ENCODE measurements at regions not wholly inside any gene's neighbourhood (a gene's known extent, or its start where the extent isn't known, plus 50 kb on each side); places are given as distances from the start of the nearest gene placed in this dataset.

- no peak for DNase-seq (ENCODE audit: low read depth)
These were observed 382.1 kb downstream of the MN1 start for GRCh38 chr22:27419473-27419872.

GRCh38 chr22:27420195-27420816 lies 381.2 kb downstream of the MN1 start:
- DNase-seq (ENCODE audit: low read depth): no peak

DNA sequence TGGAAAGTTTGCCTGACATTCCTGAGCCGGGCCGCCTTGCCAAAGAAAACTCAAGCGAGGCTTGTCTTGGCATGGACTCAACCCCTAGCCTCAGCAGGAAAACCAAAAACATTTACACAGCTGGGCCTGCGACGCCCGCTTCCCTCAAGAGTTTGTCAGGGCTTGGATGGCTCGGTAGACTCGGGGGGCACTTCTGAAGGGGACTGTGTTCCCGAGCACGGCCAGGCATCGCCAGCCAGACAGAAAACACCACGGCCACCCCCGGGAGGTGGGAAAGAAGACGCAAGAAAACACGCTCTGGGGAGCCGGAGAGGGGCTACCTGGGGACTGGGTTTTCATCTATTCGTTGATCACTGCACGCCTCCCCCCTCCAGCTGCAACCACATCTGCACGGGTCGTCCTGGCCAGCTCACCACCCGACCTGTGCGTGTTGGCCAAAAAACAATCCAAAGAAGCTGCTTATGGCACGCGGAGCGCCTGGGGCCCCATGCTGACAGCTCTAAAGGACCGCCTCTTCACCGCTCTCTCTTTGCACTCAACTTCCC lies 380.7 kb downstream of the MN1 start:
- no peak for DNase-seq (ENCODE audit: low read depth)

DNA sequence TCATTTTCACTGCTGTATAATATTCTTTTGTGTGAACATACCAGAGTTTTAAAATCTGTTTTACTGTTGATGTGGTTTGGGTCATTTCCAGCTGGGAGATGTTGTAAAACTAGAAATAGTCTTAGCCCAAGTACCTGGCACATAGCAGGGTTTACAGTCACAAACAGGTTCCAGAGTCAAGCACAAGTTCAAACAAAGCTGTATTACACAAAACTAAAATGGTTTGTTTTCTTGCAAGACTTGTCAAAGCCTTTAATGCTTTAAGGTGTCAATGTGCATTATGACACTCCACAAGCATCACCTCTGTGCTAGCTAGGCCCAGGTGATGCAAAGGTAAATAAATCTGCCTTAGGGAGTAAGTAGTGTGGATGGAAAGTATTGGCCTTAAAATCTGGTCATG lies 379.1 kb downstream of the MN1 start:
- no peak for DNase-seq (ENCODE audit: low read depth)

DNA sequence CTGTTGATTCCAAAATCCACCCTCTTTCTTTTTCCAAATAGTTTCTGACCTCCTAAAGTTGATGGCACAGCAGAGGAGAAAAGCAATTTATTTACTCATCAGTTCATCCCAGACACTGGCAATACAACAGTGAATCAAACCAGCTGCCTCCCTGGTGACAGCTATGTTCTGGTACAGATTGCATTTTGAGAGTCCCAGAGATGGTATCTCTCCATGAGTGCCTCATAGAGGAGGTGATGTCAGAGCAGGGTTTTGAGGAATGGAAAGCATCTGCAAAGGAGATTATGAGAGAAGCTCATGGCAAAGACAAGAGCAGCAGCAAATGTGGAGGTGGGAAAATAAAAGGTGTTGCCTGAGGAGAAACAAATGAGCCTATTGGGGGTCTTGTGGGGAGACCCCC lies 377.2 kb downstream of the MN1 start:
- no peak for DNase-seq (ENCODE audit: low read depth)

GRCh38 chr22:27429476-27429875 lies 372.1 kb downstream of the MN1 start:
- no peak for DNase-seq (ENCODE audit: low read depth)

DNA sequence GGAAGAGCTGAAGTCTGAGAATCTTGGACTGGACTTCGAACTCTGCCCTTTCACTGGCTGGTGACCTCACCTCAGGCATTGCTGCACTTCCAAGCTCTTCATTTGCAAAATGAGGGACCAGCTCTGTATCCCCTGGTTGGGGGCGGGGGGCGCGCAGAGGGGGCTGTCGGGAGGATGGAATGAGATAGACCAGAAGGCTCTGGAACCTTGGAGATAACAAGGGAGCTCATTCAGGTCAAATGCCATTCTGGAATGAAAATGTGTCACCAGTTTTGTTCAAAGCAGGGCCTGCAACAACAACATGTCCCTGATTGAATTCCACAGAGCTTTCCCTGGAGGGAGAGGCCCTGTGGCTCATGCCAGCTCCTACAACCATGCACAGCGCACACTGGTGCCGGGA lies 370.5 kb downstream of the MN1 start:
- no peak for DNase-seq (ENCODE audit: low read depth)

- no peak for DNase-seq (ENCODE audit: low read depth)
These were observed 369.7 kb downstream of the MN1 start for GRCh38 chr22:27431896-27432295.

DNA sequence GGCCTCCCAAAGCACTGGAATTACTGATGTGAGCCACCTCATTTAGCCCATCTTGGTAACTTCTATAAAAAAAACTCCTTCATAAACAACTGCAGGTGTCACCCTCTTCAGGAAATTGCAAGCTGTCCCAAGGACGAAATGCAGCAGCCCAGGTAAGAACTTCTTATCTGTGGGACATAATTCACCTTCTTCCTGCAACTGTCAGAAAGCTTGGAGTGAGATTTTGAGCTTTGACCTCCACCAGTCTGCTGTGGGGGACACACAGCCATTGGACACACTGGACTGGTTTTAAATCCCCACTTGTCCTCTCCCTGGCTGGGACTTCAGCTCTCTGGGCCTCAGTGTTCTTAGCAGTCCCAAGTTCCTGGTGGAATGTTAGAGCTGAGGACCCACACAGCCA lies 368.5 kb downstream of the MN1 start:
- DNase-seq (ENCODE audit: low read depth): no peak

DNA sequence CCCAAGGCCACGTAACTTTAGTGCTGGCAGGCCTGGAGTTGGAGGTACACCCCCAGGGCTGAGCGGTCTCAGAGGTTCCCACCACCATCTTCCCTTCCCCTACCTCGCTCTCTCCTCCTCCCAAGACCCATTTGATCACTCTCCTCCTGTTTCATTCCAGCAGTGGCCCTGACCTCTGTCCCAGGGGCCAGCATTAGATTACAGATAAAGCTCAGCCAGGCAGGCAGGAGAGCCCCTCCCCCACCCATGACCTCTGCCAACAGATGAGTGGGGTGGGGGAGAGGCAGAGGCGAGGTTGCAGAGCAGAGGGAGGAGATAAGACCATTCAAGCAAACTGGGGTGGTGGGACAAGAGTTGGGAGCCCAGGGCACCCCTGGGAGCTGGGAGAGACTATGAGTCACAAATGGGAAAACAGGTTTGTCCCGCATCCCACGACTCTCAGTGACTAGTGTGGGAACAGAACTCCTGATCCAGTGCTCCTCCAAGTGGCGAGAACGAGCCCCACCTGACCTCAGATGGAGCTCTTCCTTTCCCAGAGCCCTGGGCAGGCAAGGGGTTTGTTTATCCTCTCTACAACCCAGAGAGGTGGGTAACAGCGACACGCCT lies 367.9 kb downstream of the MN1 start:
- DNase-seq (ENCODE audit: low read depth): no peak

GRCh38 chr22:27434898-27435297 lies 366.7 kb downstream of the MN1 start:
- DNase-seq (ENCODE audit: low read depth): no peak

DNA sequence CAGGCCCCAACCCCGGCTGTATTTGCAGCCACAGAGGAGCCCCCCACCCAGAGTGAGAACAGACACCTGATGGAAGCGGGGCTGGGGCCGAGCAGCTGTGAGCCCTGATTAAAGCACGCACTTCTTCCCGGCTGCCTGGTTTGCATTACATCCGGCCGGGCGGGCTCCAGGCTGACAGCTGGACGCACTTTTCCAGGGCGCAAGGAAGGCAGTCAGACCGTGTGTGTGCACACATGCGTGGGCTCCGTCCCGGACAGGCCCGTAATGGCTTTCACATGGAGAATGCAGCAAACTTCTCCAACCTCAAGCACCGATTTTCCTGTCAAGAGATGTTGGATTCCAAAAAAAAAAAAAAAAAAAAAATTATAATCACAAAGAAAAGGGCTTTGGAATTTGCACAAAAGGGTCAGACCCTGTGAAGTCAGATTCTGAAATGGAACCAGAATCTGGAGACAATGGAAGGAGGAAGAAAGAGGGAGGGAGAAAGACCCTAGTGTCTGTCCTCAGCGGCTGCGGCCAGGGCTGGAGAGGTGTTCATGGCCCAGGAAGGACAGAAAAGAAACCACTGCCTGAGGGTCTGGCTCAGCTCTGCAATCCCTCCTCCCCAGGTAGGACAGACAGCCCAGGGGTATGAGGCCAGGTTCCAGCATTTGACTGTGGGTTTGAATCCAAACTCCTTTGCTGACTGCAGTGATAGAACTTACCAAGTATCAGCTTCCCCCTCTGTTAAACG lies 365.5 kb downstream of the MN1 start:
- DNase-seq (ENCODE audit: low read depth): no peak

GRCh38 chr22:27436591-27436990 lies 365.0 kb downstream of the MN1 start:
- DNase-seq (ENCODE audit: low read depth): no peak

DNA sequence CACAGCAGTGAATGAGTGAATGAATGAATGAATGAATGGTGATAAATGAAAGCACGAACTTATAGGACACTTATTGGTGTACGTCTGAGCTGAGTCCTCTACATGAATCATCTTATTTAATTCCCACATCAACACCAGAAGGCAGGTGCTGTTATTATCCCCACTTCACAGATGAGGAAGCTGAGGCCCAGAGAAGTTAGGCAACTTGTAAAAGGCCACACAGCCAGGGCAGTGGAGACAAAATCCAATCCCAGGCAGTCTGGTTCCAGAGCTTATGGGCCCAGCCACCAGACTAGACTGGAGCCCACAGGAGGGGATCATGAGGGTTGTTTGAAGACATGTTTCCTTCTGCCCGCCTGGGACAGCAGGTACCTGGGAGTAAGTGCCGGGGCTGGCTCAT lies 364.0 kb downstream of the MN1 start:
- no peak for DNase-seq (ENCODE audit: low read depth)

GRCh38 chr22:27438271-27438980 lies 363.1 kb downstream of the MN1 start:
- DNase-seq (ENCODE audit: low read depth): no peak

DNA sequence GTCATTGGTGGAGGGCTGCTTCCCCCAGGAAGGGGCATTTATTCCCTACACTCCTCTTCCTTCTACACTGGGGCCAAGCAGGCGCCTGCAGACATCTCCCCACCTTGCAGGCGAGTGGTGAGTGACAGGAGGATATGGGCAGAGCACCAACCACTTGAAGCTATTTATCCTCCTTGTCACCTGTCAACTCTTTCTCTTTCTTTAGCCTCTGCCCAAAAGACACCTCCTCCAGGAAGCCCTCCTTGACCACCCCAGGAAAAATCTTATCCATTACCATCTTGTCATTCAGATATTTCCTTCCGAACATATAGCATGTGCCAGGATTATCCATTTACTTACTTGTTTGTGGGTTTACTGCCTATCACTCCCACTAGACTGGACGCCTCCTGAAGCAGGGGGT lies 362.4 kb downstream of the MN1 start:
- DNase-seq (ENCODE audit: low read depth): no peak

GRCh38 chr22:27440304-27440865 lies 361.2 kb downstream of the MN1 start:
- DNase-seq (ENCODE audit: low read depth): no peak

GRCh38 chr22:27441706-27442475 lies 359.7 kb downstream of the MN1 start:
- no peak for DNase-seq (ENCODE audit: low read depth)

GRCh38 chr22:27443306-27443705 lies 358.2 kb downstream of the MN1 start:
- DNase-seq (ENCODE audit: low read depth): no peak

DNA sequence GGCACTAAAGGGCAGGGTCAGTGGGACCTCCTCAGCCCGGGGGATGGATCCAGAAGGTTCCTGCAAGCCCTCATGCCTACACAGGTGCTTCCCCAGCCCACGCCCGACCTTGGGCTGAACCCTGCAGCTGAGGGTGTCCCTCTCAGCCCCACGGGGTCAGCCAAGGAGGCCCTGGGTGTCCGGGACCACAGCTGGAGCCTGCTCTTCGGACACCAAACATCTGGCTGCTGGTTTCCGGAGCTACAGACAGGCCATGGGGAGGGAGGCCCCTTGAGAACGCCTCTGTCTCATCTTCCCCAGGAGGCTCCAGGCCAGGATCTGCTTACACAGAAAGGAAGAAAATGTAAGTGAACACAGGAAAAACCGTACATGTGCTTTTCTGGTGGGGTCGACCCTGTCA lies 355.7 kb downstream of the MN1 start:
- DNase-seq (ENCODE audit: low read depth): no peak

- no peak for DNase-seq (ENCODE audit: low read depth)
These were observed 354.3 kb downstream of the MN1 start for GRCh38 chr22:27447289-27447688.

DNA sequence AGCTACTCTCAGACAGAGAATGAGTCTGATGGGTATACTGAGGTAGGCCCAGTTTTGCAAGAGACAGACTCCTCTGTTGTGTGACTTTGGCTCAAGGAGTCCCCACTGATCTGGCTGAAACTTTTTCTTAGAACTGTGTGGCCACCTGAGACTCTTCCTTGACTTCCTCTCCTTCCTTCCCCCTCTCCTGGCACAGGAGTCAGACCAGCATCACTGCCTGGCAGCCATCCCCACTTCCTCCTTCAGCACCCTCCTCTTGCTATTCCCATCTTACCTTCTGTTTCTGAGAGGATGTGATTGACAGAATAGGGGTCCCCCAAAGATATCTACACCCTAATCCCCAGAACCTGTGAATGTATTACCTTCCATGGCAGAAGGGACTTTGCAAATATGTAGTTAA lies 351.1 kb downstream of the MN1 start:
- no peak for DNase-seq (ENCODE audit: low read depth)
